Endothelial cell of umbilical vein (primary cell): ENCODE measurements at regions not wholly inside any gene's neighbourhood (a gene's known extent, or its start where the extent isn't known, plus 50 kb on each side); places are given as distances from the start of the nearest gene placed in this dataset.

Experiments
- BruUV-seq: library from RNA; stranded (reverse); fragments of 400-500 nt; replicated peaks from 2 replicates; lab custom pipeline; 2021; lab: Mats Ljungman, UMichigan
- CTCF ChIA-PET: fragments of 300-600, 350-600 bp; sonication (Branson Sonifier 250); formaldehyde crosslinking; loops from one replicate; lab custom pipeline; 2021; ENCODE audit warnings: antibody characterized with exemption, inconsistent platforms; lab: Charles Lee
- POLR2A ChIA-PET: fragments of 300-600, 350-600 bp; sonication (Branson Sonifier 250); formaldehyde crosslinking; loops from one replicate; lab custom pipeline; 2021; ENCODE audit warnings: antibody characterized with exemption, inconsistent platforms; lab: Charles Lee
- DNase-seq: peaks from one replicate; pipeline ENCODE4 v3.0.0-alpha.2; 2011; ENCODE audit warnings: low read depth, low spot score
- FAIRE-seq: peaks from 2 replicates; lab custom pipeline; 2011; peaks lifted over from hg19 to GRCh38; lab: Jason Lieb, UNC
- H2AFZ ChIP-seq: 2 replicates; pipeline ENCODE4 v1.6.0; 2012; ENCODE audit warnings: low read depth, low read length, control low read depth, inconsistent platforms
- H3K27ac ChIP-seq: 2 replicates; pipeline ENCODE4 v1.5.1; 2011; ENCODE audit warnings: low read depth, mild to moderate bottlenecking, control low read depth, low read length, moderate library complexity; ENCODE audit not compliant: insufficient read depth
- H3K27me3 ChIP-seq, 2 experiments: 2 replicates each; pipeline versions ENCODE4 v1.6.0 to v1.6.1; 2011; ENCODE audit warnings: low read length in 2 of 2, mixed read lengths in 1 of 2; ENCODE audit not compliant: control insufficient read depth in 2 of 2, insufficient read depth in 2 of 2
- H3K36me3 ChIP-seq, 2 experiments: 2 replicates in 1 of 2; 3 replicates in 1 of 2; pipeline ENCODE4 v1.5.1; 2011; ENCODE audit warnings: low read length in 2 of 2, mild to moderate bottlenecking in 1 of 2, moderate library complexity in 1 of 2; ENCODE audit not compliant: control insufficient read depth in 2 of 2, insufficient read depth in 2 of 2; ENCODE audit errors: extremely low read depth in 1 of 2
- H3K4me1 ChIP-seq: 3 replicates; pipeline ENCODE4 v1.5.1; 2011; ENCODE audit warnings: mild to moderate bottlenecking, low read length; ENCODE audit not compliant: control insufficient read depth, insufficient read depth; ENCODE audit errors: extremely low read depth
- H3K4me2 ChIP-seq: 2 replicates; pipeline ENCODE4 v1.6.1; 2011; ENCODE audit warnings: low read length, control low read depth, mixed read lengths; ENCODE audit not compliant: insufficient read depth
- H3K4me3 ChIP-seq, 3 experiments: fragments of 200-600 bp in 1 of 3; sonication (generic), shearing (Covaris generic) in 1 of 3; replicated peaks in 1 of 3; 2 replicates each; pipeline ENCODE4 v1.5.1; 2011 to 2016; ENCODE audit warnings: control low read depth in 3 of 3, low read length in 3 of 3, mild to moderate bottlenecking in 2 of 3, inconsistent platforms in 1 of 3, low read depth in 1 of 3, moderate library complexity in 1 of 3; ENCODE audit not compliant: insufficient read depth in 1 of 3
- H3K79me2 ChIP-seq: 2 replicates; pipeline ENCODE4 v1.6.0; 2012; ENCODE audit warnings: low read length, inconsistent platforms; ENCODE audit not compliant: control insufficient read depth, insufficient read depth
- H3K9ac ChIP-seq: replicated peaks from 2 replicates; pipeline ENCODE3; 2011; ENCODE audit warnings: low read length, control low read depth; ENCODE audit not compliant: insufficient read depth; ENCODE audit errors: extremely low read depth
- H3K9me1 ChIP-seq: replicated peaks from 3 replicates; pipeline ENCODE4 v1.6.0; 2011; ENCODE audit warnings: mild to moderate bottlenecking, low read length; ENCODE audit not compliant: control insufficient read depth, insufficient read depth; ENCODE audit errors: extremely low read depth
- H3K9me3 ChIP-seq: replicated peaks from 2 replicates; pipeline ENCODE4 v1.5.1; 2012; ENCODE audit warnings: low read length, inconsistent platforms; ENCODE audit not compliant: control insufficient read depth, insufficient read depth
- H4K20me1 ChIP-seq: replicated peaks from 2 replicates; pipeline ENCODE3; 2011; ENCODE audit warnings: mild to moderate bottlenecking, low read length; ENCODE audit not compliant: control insufficient read depth, insufficient read depth; ENCODE audit errors: extremely low read depth
- CTCF ChIP-seq, 2 donors: IDR thresholded peaks; 1 replicate in 1 of 2; 2 replicates in 1 of 2; pipeline ENCODE4 v1.5.1; 2011; ENCODE audit warnings: low read length in 2 of 2, mild to moderate bottlenecking in 2 of 2, moderate library complexity in 2 of 2, control low read depth in 1 of 2, inconsistent platforms in 1 of 2, low read depth in 1 of 2; ENCODE audit not compliant: insufficient read depth in 1 of 2; ENCODE audit errors: extremely low read depth in 1 of 2
- EZH2 ChIP-seq: IDR thresholded peaks from 2 replicates; pipeline ENCODE4 v1.6.1; 2012; ENCODE audit warnings: borderline replicate concordance, low read depth, mild to moderate bottlenecking, moderate library complexity, low read length, inconsistent platforms; ENCODE audit not compliant: severe bottlenecking
- FOS ChIP-seq: IDR thresholded peaks from 2 replicates; pipeline ENCODE4 v1.6.1; 2011; ENCODE audit warnings: mild to moderate bottlenecking, low read length, moderate library complexity, borderline replicate concordance; ENCODE audit not compliant: insufficient read depth
- GATA2 ChIP-seq: IDR thresholded peaks from 2 replicates; pipeline ENCODE4 v1.7.0; 2011; ENCODE audit warnings: low read depth, mild to moderate bottlenecking, moderate library complexity, mixed read lengths, low read length; ENCODE audit not compliant: insufficient read length, insufficient read depth
- JUN ChIP-seq: IDR thresholded peaks from 2 replicates; pipeline ENCODE4 v1.6.1; 2011; ENCODE audit warnings: borderline replicate concordance, low read depth; ENCODE audit not compliant: insufficient read length, insufficient read depth
- MAX ChIP-seq: IDR thresholded peaks from 2 replicates; pipeline ENCODE4 v1.6.1; 2011; ENCODE audit not compliant: insufficient read depth, insufficient read length
- MYC ChIP-seq: IDR thresholded peaks from one replicate; pipeline ENCODE4 v1.6.1; 2011; ENCODE audit warnings: mild to moderate bottlenecking, low read depth, low read length
- POLR2A ChIP-seq: IDR thresholded peaks from 2 replicates; pipeline ENCODE4 v1.6.1; 2012; ENCODE audit warnings: low read depth, mild to moderate bottlenecking, control low read depth, low read length
- POLR2AphosphoS5 ChIP-seq: IDR thresholded peaks from 2 replicates; pipeline ENCODE4 v1.6.1; 2012; ENCODE audit warnings: low read depth, mild to moderate bottlenecking, control low read depth, low read length, moderate library complexity; ENCODE audit not compliant: insufficient read depth
- dilution Hi-C: fragments of 300-500 bp; cut with MboI; formaldehyde crosslinking; loops from one replicate; pipeline ENCODE4 v1.15.0; 2019; ENCODE audit warnings: low sequenced_read_pairs; ENCODE audit not compliant: extremely low pct_ligation_motif_present
- intact Hi-C: fragments of 100-400 bp; cut with micrococcal nuclease; formaldehyde crosslinking; loops from one replicate; pipeline ENCODE4 v1.10.0; 2022

GRCh38 chr15:70318594-70319465 is 221.1 kb upstream of the TLE3 start:
- TF ChIP-seq POLR2AphosphoS5: no peak
- no peak for TF ChIP-seq GATA2
- no peak for TF ChIP-seq JUN
- no peak for TF ChIP-seq EZH2
- no peak for TF ChIP-seq MAX
- TF ChIP-seq MYC: no peak
- TF ChIP-seq FOS: no peak
- no peak for TF ChIP-seq POLR2A
- TF ChIP-seq CTCF (IDR thresholded peaks at IDR 0.05; ENCODE audit: extremely low read depth in 1 of 2, insufficient read depth in 1 of 2, low read depth in 1 of 2, low read length in 2 of 2): no peak
- Histone ChIP-seq H2AFZ (no peak overlapping the region), H3K4me1 (no peaks in the 10 kb centered on the region), H3K27ac (no peak overlapping the region), H3K9me3 (no peaks in the 10 kb centered on the region), H3K9ac (no peak overlapping the region), H3K27me3 (peaks cover 0 to 3% of the 10 kb centered on the region in 2 experiments), H3K4me3 (no peak overlapping the region), H4K20me1 (no peaks in the 10 kb centered on the region), H3K9me1 (no peaks in the 10 kb centered on the region), H3K4me2 (no peak overlapping the region), H3K79me2 (no peaks in the 10 kb centered on the region), H3K36me3 (no peaks in the 10 kb centered on the region)
- dilution Hi-C loops (no loop called here), intact Hi-C loops (no loop called here)
- no TSS peak for BruUV-seq
- FAIRE-seq (no peak), DNase-seq (no peak)
- ChIA-PET CTCF (no interaction called here), POLR2A (no interaction called here)
